Endothelial cell of umbilical vein (primary cell): ENCODE measurements at regions not wholly inside any gene's neighbourhood (a gene's known extent, or its start where the extent isn't known, plus 50 kb on each side); places are given as distances from the start of the nearest gene placed in this dataset.

Experiments
- BruUV-seq: library from RNA; stranded (reverse); fragments of 400-500 nt; replicated peaks from 2 replicates; lab custom pipeline; 2021; lab: Mats Ljungman, UMichigan
- CTCF ChIA-PET: fragments of 300-600, 350-600 bp; sonication (Branson Sonifier 250); formaldehyde crosslinking; loops from one replicate; lab custom pipeline; 2021; ENCODE audit warnings: antibody characterized with exemption, inconsistent platforms; lab: Charles Lee
- POLR2A ChIA-PET: fragments of 300-600, 350-600 bp; sonication (Branson Sonifier 250); formaldehyde crosslinking; loops from one replicate; lab custom pipeline; 2021; ENCODE audit warnings: antibody characterized with exemption, inconsistent platforms; lab: Charles Lee
- DNase-seq: peaks from one replicate; pipeline ENCODE4 v3.0.0-alpha.2; 2011; ENCODE audit warnings: low read depth, low spot score
- FAIRE-seq: peaks from 2 replicates; lab custom pipeline; 2011; peaks lifted over from hg19 to GRCh38; lab: Jason Lieb, UNC
- H2AFZ ChIP-seq: 2 replicates; pipeline ENCODE4 v1.6.0; 2012; ENCODE audit warnings: low read depth, low read length, control low read depth, inconsistent platforms
- H3K27ac ChIP-seq: 2 replicates; pipeline ENCODE4 v1.5.1; 2011; ENCODE audit warnings: low read depth, mild to moderate bottlenecking, control low read depth, low read length, moderate library complexity; ENCODE audit not compliant: insufficient read depth
- H3K27me3 ChIP-seq, 2 experiments: 2 replicates each; pipeline versions ENCODE4 v1.6.0 to v1.6.1; 2011; ENCODE audit warnings: low read length in 2 of 2, mixed read lengths in 1 of 2; ENCODE audit not compliant: control insufficient read depth in 2 of 2, insufficient read depth in 2 of 2
- H3K36me3 ChIP-seq, 2 experiments: 2 replicates in 1 of 2; 3 replicates in 1 of 2; pipeline ENCODE4 v1.5.1; 2011; ENCODE audit warnings: low read length in 2 of 2, mild to moderate bottlenecking in 1 of 2, moderate library complexity in 1 of 2; ENCODE audit not compliant: control insufficient read depth in 2 of 2, insufficient read depth in 2 of 2; ENCODE audit errors: extremely low read depth in 1 of 2
- H3K4me1 ChIP-seq: 3 replicates; pipeline ENCODE4 v1.5.1; 2011; ENCODE audit warnings: mild to moderate bottlenecking, low read length; ENCODE audit not compliant: control insufficient read depth, insufficient read depth; ENCODE audit errors: extremely low read depth
- H3K4me2 ChIP-seq: 2 replicates; pipeline ENCODE4 v1.6.1; 2011; ENCODE audit warnings: low read length, control low read depth, mixed read lengths; ENCODE audit not compliant: insufficient read depth
- H3K4me3 ChIP-seq, 3 experiments: fragments of 200-600 bp in 1 of 3; sonication (generic), shearing (Covaris generic) in 1 of 3; replicated peaks in 1 of 3; 2 replicates each; pipeline ENCODE4 v1.5.1; 2011 to 2016; ENCODE audit warnings: control low read depth in 3 of 3, low read length in 3 of 3, mild to moderate bottlenecking in 2 of 3, inconsistent platforms in 1 of 3, low read depth in 1 of 3, moderate library complexity in 1 of 3; ENCODE audit not compliant: insufficient read depth in 1 of 3
- H3K79me2 ChIP-seq: 2 replicates; pipeline ENCODE4 v1.6.0; 2012; ENCODE audit warnings: low read length, inconsistent platforms; ENCODE audit not compliant: control insufficient read depth, insufficient read depth
- H3K9ac ChIP-seq: replicated peaks from 2 replicates; pipeline ENCODE3; 2011; ENCODE audit warnings: low read length, control low read depth; ENCODE audit not compliant: insufficient read depth; ENCODE audit errors: extremely low read depth
- H3K9me1 ChIP-seq: replicated peaks from 3 replicates; pipeline ENCODE4 v1.6.0; 2011; ENCODE audit warnings: mild to moderate bottlenecking, low read length; ENCODE audit not compliant: control insufficient read depth, insufficient read depth; ENCODE audit errors: extremely low read depth
- H3K9me3 ChIP-seq: replicated peaks from 2 replicates; pipeline ENCODE4 v1.5.1; 2012; ENCODE audit warnings: low read length, inconsistent platforms; ENCODE audit not compliant: control insufficient read depth, insufficient read depth
- H4K20me1 ChIP-seq: replicated peaks from 2 replicates; pipeline ENCODE3; 2011; ENCODE audit warnings: mild to moderate bottlenecking, low read length; ENCODE audit not compliant: control insufficient read depth, insufficient read depth; ENCODE audit errors: extremely low read depth
- EZH2 ChIP-seq: IDR thresholded peaks from 2 replicates; pipeline ENCODE4 v1.6.1; 2012; ENCODE audit warnings: borderline replicate concordance, low read depth, mild to moderate bottlenecking, moderate library complexity, low read length, inconsistent platforms; ENCODE audit not compliant: severe bottlenecking
- FOS ChIP-seq: IDR thresholded peaks from 2 replicates; pipeline ENCODE4 v1.6.1; 2011; ENCODE audit warnings: mild to moderate bottlenecking, low read length, moderate library complexity, borderline replicate concordance; ENCODE audit not compliant: insufficient read depth
- GATA2 ChIP-seq: IDR thresholded peaks from 2 replicates; pipeline ENCODE4 v1.7.0; 2011; ENCODE audit warnings: low read depth, mild to moderate bottlenecking, moderate library complexity, mixed read lengths, low read length; ENCODE audit not compliant: insufficient read length, insufficient read depth
- JUN ChIP-seq: IDR thresholded peaks from 2 replicates; pipeline ENCODE4 v1.6.1; 2011; ENCODE audit warnings: borderline replicate concordance, low read depth; ENCODE audit not compliant: insufficient read length, insufficient read depth
- MYC ChIP-seq: IDR thresholded peaks from one replicate; pipeline ENCODE4 v1.6.1; 2011; ENCODE audit warnings: mild to moderate bottlenecking, low read depth, low read length
- POLR2A ChIP-seq: IDR thresholded peaks from 2 replicates; pipeline ENCODE4 v1.6.1; 2012; ENCODE audit warnings: low read depth, mild to moderate bottlenecking, control low read depth, low read length
- POLR2AphosphoS5 ChIP-seq: IDR thresholded peaks from 2 replicates; pipeline ENCODE4 v1.6.1; 2012; ENCODE audit warnings: low read depth, mild to moderate bottlenecking, control low read depth, low read length, moderate library complexity; ENCODE audit not compliant: insufficient read depth
- dilution Hi-C: fragments of 300-500 bp; cut with MboI; formaldehyde crosslinking; loops from one replicate; pipeline ENCODE4 v1.15.0; 2019; ENCODE audit warnings: low sequenced_read_pairs; ENCODE audit not compliant: extremely low pct_ligation_motif_present
- intact Hi-C: fragments of 100-400 bp; cut with micrococcal nuclease; formaldehyde crosslinking; loops from one replicate; pipeline ENCODE4 v1.10.0; 2022
- TF ChIP-seq, protein P1 (sequence below), 2 donors: IDR thresholded peaks; 1 replicate in 1 of 2; 2 replicates in 1 of 2; pipeline ENCODE4 v1.5.1; 2011; ENCODE audit warnings: low read length in 2 of 2, mild to moderate bottlenecking in 2 of 2, moderate library complexity in 2 of 2, control low read depth in 1 of 2, inconsistent platforms in 1 of 2, low read depth in 1 of 2; ENCODE audit not compliant: insufficient read depth in 1 of 2; ENCODE audit errors: extremely low read depth in 1 of 2
- TF ChIP-seq, protein P2 (sequence below): IDR thresholded peaks from 2 replicates; pipeline ENCODE4 v1.6.1; 2011; ENCODE audit not compliant: insufficient read depth, insufficient read length

DNA sequence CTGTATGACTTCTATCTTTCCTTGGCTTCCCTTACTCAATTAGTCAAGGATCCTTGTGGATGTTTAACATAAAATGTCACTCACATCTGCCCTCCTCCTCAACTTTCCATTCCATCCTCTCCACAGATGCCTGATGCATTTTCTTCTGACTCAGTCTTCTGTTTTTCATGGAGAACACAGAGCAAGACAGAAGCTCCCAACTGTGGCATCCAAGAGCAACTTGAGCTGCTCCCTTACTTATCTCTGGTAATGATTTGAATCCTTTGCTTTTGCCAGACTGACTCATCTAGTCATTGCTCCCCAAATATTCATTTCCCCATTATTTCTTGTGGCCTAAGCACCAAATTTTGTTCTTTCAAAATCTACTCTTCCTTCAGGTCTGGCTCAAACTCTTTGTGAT lies 120.6 kb downstream of the LYPLAL1 start:
- Histone ChIP-seq H3K9ac (no peak overlapping the region), H4K20me1 (no peaks in the 10 kb centered on the region), H3K27ac (no peak overlapping the region), H3K4me2 (no peak overlapping the region), H2AFZ (no peak overlapping the region), H3K27me3 (no peaks in the 10 kb centered on the region), H3K9me3 (no peaks in the 10 kb centered on the region), H3K79me2 (no peaks in the 10 kb centered on the region), H3K4me3 (no peak overlapping the region), H3K36me3 (no peaks in the 10 kb centered on the region), H3K9me1 (no peaks in the 10 kb centered on the region), H3K4me1 (peaks cover 12% of the 10 kb centered on the region)
- POLR2A ChIA-PET, result no interaction called here
- DNase-seq, result no peak
- no peak for FAIRE-seq
- CTCF ChIA-PET, result interaction anchor here (0.9 to 1.2 kb wide), 2 partner anchors 22 to 31 kb away, joined by 3 read pairs; no protein-coding TSS in a partner anchor
- intact Hi-C loops, result no loop called here
- TF ChIP-seq GATA2 (no peak), JUN (no peak), MYC (no peak), POLR2A (no peak), POLR2AphosphoS5 (no peak), FOS (no peak), EZH2 (no peak)
- TF ChIP-seq, protein P1, sequence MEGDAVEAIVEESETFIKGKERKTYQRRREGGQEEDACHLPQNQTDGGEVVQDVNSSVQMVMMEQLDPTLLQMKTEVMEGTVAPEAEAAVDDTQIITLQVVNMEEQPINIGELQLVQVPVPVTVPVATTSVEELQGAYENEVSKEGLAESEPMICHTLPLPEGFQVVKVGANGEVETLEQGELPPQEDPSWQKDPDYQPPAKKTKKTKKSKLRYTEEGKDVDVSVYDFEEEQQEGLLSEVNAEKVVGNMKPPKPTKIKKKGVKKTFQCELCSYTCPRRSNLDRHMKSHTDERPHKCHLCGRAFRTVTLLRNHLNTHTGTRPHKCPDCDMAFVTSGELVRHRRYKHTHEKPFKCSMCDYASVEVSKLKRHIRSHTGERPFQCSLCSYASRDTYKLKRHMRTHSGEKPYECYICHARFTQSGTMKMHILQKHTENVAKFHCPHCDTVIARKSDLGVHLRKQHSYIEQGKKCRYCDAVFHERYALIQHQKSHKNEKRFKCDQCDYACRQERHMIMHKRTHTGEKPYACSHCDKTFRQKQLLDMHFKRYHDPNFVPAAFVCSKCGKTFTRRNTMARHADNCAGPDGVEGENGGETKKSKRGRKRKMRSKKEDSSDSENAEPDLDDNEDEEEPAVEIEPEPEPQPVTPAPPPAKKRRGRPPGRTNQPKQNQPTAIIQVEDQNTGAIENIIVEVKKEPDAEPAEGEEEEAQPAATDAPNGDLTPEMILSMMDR (IDR thresholded peaks at IDR 0.05; ENCODE audit: extremely low read depth in 1 of 2, insufficient read depth in 1 of 2, low read depth in 1 of 2, low read length in 2 of 2), result no peak
- TF ChIP-seq, protein P2, sequence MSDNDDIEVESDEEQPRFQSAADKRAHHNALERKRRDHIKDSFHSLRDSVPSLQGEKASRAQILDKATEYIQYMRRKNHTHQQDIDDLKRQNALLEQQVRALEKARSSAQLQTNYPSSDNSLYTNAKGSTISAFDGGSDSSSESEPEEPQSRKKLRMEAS, result no peak
- dilution Hi-C loops, result no loop called here
- no TSS peak for BruUV-seq
